ENCODE measurements at regions not wholly inside any gene's neighbourhood (a gene's known extent, or its start where the extent isn't known, plus 50 kb on each side); places are given as distances from the start of the nearest gene placed in this dataset.

DNA sequence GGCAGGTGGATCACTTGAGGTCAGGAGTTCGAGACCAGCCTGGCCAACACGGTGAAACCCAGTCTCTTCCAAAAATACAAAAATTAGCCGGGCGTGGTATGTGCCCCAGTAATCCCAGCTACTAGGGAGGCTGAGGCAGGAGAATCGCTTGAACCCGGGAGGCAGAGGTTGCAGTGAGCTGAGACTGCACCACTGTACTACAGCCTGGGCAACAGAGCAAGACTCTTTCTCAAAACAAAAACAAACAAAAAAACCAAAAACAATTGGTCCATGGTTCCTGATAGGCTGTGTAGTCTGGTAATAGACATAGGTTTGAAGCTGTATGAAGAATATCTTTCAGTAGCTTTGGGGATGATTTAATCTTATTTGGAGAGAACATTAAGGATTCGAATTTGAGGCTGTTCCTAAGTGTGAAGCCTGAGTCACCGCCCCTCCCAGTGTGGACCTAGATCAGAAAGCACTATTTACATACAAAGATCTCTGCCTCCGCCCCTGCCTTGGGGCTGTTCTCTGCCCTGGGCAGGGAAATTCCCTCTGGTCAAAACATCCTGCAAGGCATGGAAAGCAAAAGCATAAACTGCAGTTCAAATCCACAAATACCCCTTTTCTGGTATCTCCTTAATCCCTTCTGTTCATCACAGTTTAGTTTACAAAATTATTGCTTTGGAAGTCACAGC is 52.8 kb upstream of the PMAIP1 start:
- TF ChIP-seq CTCF (IDR thresholded peaks at IDR 0.05) (no peak), POLR2AphosphoS5 (IDR thresholded peaks at IDR 0.05) (no peak)
